Cardiac muscle cell (in vitro differentiated cells and primary cell): ENCODE measurements at regions not wholly inside any gene's neighbourhood (a gene's known extent, or its start where the extent isn't known, plus 50 kb on each side); places are given as distances from the start of the nearest gene placed in this dataset.

Source experiments
- DNase-seq, 2 donors: peaks; one replicate each; pipeline versions ENCODE4 v3.0.0 to v3.0.0-alpha.2; 2010 to 2017; ENCODE audit warnings: low read depth in 1 of 2, low spot score in 1 of 2
- H3K27ac ChIP-seq: fragments of 200-600 bp; sonication (generic); 2 replicates; pipeline ENCODE4 v1.5.1; 2016
- H3K27me3 ChIP-seq: fragments of 200-600 bp; sonication (generic); 2 replicates; pipeline ENCODE4 v1.6.0; 2016; ENCODE audit warnings: control low read depth
- H3K36me3 ChIP-seq: fragments of 200-600 bp; sonication (generic); 2 replicates; pipeline ENCODE4 v1.5.1; 2016; ENCODE audit warnings: control low read depth
- H3K4me1 ChIP-seq: fragments of 200-600 bp; sonication (generic); 2 replicates; pipeline ENCODE4 v1.8.1; 2017; ENCODE audit warnings: low read depth, mild to moderate bottlenecking, mixed run types
- H3K4me3 ChIP-seq: fragments of 200-600 bp; sonication (generic); 2 replicates; pipeline ENCODE4 v1.5.1; 2016; ENCODE audit warnings: mild to moderate bottlenecking
- H3K9me3 ChIP-seq: fragments of 200-600 bp; sonication (generic); 2 replicates; pipeline ENCODE4 v1.5.1; 2017; ENCODE audit warnings: low read depth, mild to moderate bottlenecking, control low read depth
- TF ChIP-seq, protein P1 (sequence below): IDR thresholded peaks from 2 replicates; pipeline ENCODE4 v1.5.1; 2012; ENCODE audit warnings: low read depth, mild to moderate bottlenecking, low read length

DNA sequence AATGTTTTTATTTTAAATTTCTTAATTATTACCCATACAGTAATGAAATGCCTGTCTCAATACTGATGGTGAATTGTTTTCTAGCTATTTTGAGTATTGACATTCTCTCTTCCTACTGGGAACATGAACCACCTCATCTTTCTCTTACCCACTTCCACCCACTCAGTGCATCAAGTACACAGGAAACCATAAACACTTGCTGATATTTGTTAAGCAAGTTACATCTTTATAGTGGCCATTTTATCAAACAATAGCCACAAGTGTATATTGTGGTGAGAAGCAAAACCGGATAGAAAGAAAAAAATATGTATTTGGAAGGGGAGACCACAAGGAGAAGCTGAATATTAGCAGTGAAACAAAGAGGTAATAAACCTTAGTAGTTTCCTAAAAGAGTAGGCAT lies 368.1 kb upstream of the HNRNPA3 start:
- Histone ChIP-seq H3K9me3 (no peaks in the 10 kb centered on the region), H3K4me3 (no peak overlapping the region), H3K27ac (no peak overlapping the region), H3K36me3 (no peaks in the 10 kb centered on the region), H3K27me3 (no peaks in the 10 kb centered on the region), H3K4me1 (no peaks in the 10 kb centered on the region)
- DNase-seq, result no peak
- TF ChIP-seq, protein P1, sequence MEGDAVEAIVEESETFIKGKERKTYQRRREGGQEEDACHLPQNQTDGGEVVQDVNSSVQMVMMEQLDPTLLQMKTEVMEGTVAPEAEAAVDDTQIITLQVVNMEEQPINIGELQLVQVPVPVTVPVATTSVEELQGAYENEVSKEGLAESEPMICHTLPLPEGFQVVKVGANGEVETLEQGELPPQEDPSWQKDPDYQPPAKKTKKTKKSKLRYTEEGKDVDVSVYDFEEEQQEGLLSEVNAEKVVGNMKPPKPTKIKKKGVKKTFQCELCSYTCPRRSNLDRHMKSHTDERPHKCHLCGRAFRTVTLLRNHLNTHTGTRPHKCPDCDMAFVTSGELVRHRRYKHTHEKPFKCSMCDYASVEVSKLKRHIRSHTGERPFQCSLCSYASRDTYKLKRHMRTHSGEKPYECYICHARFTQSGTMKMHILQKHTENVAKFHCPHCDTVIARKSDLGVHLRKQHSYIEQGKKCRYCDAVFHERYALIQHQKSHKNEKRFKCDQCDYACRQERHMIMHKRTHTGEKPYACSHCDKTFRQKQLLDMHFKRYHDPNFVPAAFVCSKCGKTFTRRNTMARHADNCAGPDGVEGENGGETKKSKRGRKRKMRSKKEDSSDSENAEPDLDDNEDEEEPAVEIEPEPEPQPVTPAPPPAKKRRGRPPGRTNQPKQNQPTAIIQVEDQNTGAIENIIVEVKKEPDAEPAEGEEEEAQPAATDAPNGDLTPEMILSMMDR, result no peak

DNA sequence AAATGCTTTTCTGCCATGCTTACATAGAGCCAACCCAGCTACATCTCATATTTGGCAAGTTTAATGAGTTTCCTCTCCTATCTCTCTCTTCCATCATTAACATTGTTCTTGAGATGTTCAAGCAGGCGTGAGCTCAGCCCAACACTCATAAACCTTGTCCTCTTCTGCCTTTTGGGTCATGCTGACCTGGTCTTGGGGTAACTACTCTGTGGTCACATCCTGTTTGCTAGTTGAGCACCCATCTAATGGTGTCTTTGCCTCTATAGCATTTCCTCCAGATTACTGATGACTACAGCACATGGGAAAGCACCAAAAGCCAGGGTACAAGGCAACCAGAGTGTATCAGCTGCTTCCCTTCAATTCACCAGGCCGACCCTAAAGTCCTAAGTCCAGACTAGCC lies 366.9 kb upstream of the HNRNPA3 start:
- H3K36me3 ChIP-seq, result no peaks in the 10 kb centered on the region
- H3K4me1 ChIP-seq, result no peaks in the 10 kb centered on the region
- no peaks in the 10 kb centered on the region for H3K27me3 ChIP-seq
- TF ChIP-seq, protein P1, result no peak
- no peak for DNase-seq
- no peak overlapping the region for H3K27ac ChIP-seq
- no peak overlapping the region for H3K4me3 ChIP-seq
- no peaks in the 10 kb centered on the region for H3K9me3 ChIP-seq

DNA sequence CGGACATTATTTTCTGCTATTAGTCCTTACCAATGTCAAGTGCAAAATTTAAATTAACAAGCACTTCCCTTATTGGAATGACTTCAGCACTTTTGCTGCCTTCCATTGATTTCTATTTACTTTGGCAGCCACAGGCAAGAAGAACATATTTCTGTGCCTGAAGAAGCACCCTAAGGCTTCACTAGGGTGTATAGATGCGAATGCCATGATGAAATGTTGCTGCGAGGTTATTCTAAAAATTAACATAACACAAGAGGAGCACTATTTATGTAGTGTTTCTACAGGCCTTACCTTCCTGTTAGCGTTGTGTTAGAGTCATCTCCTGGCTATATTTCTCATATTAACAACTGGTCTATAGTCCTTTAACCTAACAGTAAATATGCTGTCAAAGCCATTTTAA lies 365.0 kb upstream of the HNRNPA3 start:
- Histone ChIP-seq H3K27me3 (no peaks in the 10 kb centered on the region), H3K4me1 (no peaks in the 10 kb centered on the region), H3K36me3 (no peaks in the 10 kb centered on the region), H3K9me3 (no peaks in the 10 kb centered on the region), H3K4me3 (no peak overlapping the region), H3K27ac (no peak overlapping the region)
- TF ChIP-seq, protein P1, result no peak
- DNase-seq, result no peak

DNA sequence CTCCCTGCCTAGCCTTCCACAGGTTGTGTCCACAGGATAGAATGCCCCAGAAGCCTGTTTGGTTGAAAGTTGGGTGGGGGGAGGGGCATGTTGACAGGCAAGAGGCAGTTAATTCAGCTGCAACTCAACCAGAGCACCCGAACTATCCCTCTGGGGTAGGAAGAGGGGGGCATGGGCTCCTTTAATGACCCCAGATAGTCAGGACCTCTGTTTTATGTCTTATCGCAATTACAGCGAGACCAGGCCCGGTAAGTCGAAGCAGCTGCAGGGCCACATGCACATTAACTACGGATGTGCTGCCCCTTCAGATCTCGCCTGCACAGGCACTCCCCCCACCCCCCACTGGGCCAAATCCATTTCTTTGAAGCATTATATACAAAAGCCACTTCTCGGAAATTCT lies 363.8 kb upstream of the HNRNPA3 start:
- H3K4me1 ChIP-seq, result no peaks in the 10 kb centered on the region
- DNase-seq, result no peak
- TF ChIP-seq, protein P1, result no peak

DNA sequence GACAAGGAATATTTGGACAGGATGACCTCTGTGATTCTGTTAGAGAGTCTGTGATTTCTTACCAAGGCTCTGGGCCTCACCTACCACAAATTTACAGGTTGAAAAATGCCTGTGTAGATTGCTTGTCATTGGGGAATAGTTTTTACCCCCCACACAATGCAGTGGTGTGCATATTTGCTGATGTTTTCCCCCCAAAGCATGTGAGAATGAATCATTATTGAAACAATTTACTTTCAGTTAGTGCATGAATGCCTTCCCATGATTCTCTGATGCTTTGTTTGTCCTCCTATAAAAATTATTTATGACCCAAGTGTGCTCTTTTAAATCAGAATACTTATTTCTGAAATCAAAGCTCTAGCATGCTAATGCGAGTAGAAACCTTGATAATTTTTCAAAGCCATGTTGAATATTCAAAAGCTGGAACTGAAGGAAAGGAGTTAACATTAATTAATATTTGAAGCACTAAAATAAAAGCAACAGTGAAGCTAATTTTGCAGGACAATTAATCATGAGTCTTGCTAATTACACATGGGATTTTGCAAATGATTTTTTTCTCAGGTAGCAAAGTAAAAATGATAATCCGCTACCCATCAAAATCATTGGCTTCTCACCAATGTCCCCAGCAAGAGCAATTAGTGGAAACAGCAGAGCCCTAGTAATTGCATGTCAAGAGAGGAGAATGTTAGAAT lies 361.2 kb upstream of the HNRNPA3 start:
- Histone ChIP-seq H3K4me3 (no peak overlapping the region), H3K27ac (no peak overlapping the region), H3K4me1 (no peaks in the 10 kb centered on the region), H3K27me3 (no peaks in the 10 kb centered on the region), H3K9me3 (no peaks in the 10 kb centered on the region), H3K36me3 (no peaks in the 10 kb centered on the region)
- TF ChIP-seq, protein P1, result no peak
- DNase-seq, result no peak

More for the DNA sequence above, 363.8 kb upstream of the HNRNPA3 start:
- Histone ChIP-seq H3K27me3 (no peaks in the 10 kb centered on the region), H3K4me3 (no peak overlapping the region), H3K36me3 (no peaks in the 10 kb centered on the region), H3K9me3 (no peaks in the 10 kb centered on the region), H3K27ac (no peak overlapping the region)
